Ishikawa (cell line): ENCODE measurements at regions not wholly inside any gene's neighbourhood (a gene's known extent, or its start where the extent isn't known, plus 50 kb on each side); places are given as distances from the start of the nearest gene placed in this dataset.

Source experiments
- CEBPB ChIP-seq: IDR thresholded peaks from 2 replicates; pipeline ENCODE4 v1.6.1; 2012
- CREB1 ChIP-seq: IDR thresholded peaks from 2 replicates; pipeline ENCODE4 v1.6.1; 2012; ENCODE audit warnings: low read depth
- EGR1 ChIP-seq: IDR thresholded peaks from 2 replicates; pipeline ENCODE4 v1.6.1; 2012
- EP300 ChIP-seq: IDR thresholded peaks from 2 replicates; pipeline ENCODE4 v1.6.1; 2012; ENCODE audit warnings: borderline replicate concordance
- FOXM1 ChIP-seq: IDR thresholded peaks from 2 replicates; pipeline ENCODE4 v1.6.1; 2012; ENCODE audit warnings: low read depth, borderline replicate concordance
- NFIC ChIP-seq: IDR thresholded peaks from 2 replicates; pipeline ENCODE4 v1.6.1; 2012
- RAD21 ChIP-seq: IDR thresholded peaks from 2 replicates; pipeline ENCODE4 v1.6.1; 2012; ENCODE audit warnings: low read depth
- TAF1 ChIP-seq: IDR thresholded peaks from 2 replicates; pipeline ENCODE4 v1.6.1; 2012; ENCODE audit warnings: low read depth, mild to moderate bottlenecking
- TCF12 ChIP-seq: IDR thresholded peaks from 2 replicates; pipeline ENCODE4 v1.6.1; 2012; ENCODE audit warnings: low read depth
- TEAD4 ChIP-seq: IDR thresholded peaks from 2 replicates; pipeline ENCODE4 v1.6.1; 2012
- ZBTB7A ChIP-seq: IDR thresholded peaks from 2 replicates; pipeline ENCODE4 v1.6.1; 2012; ENCODE audit warnings: low read depth
- TF ChIP-seq, protein P1 (sequence below): IDR thresholded peaks from 2 replicates; pipeline ENCODE4 v1.6.1; 2012
- TF ChIP-seq, protein P2 (sequence below): IDR thresholded peaks from 2 replicates; pipeline ENCODE4 v1.6.1; 2012; ENCODE audit warnings: low read depth, mild to moderate bottlenecking
- TF ChIP-seq, protein P3 (sequence below): IDR thresholded peaks from 2 replicates; pipeline ENCODE4 v1.6.1; 2012

DNA sequence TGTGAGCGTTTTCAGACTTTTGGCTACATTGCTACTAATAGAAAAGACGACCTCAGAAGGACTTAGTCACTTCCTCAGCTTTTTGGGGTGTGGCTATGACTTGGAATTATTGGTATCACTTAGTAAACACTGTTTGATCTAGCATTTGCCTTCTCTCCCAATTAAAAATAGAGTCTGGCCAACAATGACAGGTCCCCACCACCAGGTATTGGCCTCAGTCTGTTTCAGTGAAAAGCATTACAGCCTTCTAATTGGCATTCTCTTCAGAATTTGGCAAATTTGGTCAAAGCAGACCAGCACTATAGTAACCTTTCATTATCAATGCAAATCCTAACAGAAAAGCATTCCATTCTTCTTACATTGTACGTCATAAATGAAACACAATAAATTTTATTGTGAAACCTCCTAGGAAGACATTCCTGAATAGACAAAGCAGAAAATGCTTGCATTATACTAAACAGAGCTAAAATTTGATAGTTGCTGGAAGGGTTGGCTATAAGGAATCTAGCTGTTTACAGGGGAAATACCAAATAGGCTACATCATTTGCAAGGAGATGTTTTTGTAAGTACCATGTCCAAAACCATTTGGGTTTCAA is 613.9 kb downstream of the IRS1 start:
- TF ChIP-seq EGR1 (no peak), RAD21 (no peak), TCF12 (peak; percentile 34; the same call in 1 of the 2 replicates), ZBTB7A (no peak), FOXM1 (peak; percentile 78; the same call in 1 of the 2 replicates), CEBPB (peak; percentile 80), TEAD4 (peak; percentile 72), TAF1 (no peak), CREB1 (no peak), NFIC (no peak), EP300 (peak; percentile 82; the same call in 1 of the 2 replicates)
- TF ChIP-seq, protein P1, sequence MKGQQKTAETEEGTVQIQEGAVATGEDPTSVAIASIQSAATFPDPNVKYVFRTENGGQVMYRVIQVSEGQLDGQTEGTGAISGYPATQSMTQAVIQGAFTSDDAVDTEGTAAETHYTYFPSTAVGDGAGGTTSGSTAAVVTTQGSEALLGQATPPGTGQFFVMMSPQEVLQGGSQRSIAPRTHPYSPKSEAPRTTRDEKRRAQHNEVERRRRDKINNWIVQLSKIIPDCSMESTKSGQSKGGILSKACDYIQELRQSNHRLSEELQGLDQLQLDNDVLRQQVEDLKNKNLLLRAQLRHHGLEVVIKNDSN: no peak
- TF ChIP-seq, protein P2, sequence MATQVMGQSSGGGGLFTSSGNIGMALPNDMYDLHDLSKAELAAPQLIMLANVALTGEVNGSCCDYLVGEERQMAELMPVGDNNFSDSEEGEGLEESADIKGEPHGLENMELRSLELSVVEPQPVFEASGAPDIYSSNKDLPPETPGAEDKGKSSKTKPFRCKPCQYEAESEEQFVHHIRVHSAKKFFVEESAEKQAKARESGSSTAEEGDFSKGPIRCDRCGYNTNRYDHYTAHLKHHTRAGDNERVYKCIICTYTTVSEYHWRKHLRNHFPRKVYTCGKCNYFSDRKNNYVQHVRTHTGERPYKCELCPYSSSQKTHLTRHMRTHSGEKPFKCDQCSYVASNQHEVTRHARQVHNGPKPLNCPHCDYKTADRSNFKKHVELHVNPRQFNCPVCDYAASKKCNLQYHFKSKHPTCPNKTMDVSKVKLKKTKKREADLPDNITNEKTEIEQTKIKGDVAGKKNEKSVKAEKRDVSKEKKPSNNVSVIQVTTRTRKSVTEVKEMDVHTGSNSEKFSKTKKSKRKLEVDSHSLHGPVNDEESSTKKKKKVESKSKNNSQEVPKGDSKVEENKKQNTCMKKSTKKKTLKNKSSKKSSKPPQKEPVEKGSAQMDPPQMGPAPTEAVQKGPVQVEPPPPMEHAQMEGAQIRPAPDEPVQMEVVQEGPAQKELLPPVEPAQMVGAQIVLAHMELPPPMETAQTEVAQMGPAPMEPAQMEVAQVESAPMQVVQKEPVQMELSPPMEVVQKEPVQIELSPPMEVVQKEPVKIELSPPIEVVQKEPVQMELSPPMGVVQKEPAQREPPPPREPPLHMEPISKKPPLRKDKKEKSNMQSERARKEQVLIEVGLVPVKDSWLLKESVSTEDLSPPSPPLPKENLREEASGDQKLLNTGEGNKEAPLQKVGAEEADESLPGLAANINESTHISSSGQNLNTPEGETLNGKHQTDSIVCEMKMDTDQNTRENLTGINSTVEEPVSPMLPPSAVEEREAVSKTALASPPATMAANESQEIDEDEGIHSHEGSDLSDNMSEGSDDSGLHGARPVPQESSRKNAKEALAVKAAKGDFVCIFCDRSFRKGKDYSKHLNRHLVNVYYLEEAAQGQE: no peak
- TF ChIP-seq, protein P3, sequence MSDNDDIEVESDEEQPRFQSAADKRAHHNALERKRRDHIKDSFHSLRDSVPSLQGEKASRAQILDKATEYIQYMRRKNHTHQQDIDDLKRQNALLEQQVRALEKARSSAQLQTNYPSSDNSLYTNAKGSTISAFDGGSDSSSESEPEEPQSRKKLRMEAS: no peak; the same call in 1 of the 2 replicates
